ENCODE measurements at regions not wholly inside any gene's neighbourhood (a gene's known extent, or its start where the extent isn't known, plus 50 kb on each side); places are given as distances from the start of the nearest gene placed in this dataset.
"Not testable (repeated sequence)": the region's sequence is repeated elsewhere in the genome, so short reads cannot be mapped to it uniquely, and the experiment has no call there.

DNA sequence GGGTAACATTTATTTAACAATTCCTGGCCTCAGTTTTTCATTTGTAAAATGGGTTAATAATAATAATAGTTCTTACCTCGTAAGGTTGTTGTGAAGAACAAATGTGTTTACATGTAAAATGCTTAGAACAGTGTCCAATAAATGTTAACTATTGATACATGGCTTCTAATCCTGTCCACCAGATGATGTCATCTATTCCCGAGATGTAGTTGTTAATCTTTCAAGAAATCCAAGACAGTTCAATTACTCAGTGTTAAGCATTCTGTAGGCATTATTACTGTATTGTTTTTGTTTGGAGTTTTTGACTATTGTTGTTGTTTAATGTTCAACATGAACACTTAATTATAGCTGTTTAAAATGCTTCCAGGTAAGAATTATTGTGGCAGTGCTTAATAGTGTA, 131.0 kb upstream of the FNDC3A start:
- DNase-seq: no peak

DNA sequence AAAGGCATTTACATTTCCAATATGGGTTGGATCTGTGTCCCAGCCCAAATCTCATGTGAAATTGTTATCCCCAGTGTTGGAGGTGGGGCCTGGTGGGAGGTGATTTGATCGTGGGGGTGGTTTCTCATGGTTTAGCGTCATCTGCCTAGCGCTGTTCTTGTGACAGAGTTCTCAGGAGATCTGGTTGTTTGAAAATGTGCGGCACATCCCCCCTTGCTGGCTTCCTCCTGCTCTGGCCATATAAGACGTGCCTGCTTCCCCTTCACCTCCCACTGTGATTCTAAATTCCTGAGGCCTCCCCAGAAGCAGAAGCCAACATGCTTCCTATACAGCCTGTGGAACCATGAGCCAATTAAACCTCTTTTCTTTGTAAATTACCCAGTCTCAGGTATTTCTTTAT, 126.2 kb upstream of the FNDC3A start:
- peak; percentile 71 for DNase-seq

DNA sequence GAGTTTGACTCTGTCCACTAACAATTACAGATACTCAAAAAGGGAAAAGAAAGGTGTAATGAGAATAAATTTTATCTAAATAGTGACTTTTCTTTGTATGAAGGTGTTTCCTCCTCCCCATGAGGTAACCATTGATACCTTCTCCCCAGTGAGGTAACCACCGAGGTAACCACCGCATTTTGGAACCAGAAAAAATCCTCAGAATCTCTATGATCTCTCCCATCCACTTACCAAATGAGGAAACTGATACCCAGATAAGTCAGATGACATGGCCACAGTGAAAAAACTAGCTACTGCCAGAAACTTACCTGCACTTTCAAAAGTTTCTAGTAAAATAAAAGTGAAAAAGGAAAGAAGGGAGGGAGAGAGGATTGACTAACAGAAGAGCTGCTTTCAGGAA, 124.0 kb upstream of the FNDC3A start:
- no peak for DNase-seq

DNA sequence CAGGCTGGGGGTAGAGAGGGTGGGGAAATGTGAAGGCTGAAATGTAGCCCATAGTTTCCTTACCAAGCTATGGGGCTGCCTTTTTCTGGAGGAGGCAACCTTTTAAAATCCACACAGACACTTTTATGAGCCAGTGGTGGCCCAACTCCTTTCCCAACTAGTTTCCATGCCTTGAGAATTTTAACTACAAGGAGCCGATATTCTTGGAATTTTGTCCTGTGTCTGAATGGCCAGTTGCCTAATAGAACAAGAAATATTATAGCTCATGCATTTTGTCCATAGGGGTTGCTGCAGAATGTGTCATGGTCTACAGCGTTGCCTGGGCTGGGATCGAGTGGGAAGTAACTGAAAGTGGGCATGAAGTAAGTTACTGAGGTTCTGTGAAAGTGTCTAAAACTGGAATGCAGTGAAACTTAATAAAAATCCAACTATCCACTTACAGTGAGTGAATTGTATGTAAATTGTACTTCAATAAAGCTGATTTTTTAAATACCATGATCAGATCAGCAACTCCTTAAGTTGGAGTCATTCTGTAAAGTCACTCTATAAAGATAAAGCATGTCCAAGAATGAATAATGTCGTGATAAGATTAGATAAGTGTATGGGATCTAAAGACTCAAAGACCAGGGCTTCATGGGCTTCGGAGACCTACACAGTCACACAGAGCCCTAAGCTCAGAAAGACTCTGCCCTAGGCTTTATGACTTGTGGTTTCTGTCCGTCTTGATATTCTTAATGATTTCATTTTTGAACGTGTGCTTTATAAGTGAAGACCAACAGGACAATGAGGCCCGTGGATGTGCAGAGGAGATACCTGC, 122.6 kb upstream of the FNDC3A start:
- no peak for DNase-seq

DNA sequence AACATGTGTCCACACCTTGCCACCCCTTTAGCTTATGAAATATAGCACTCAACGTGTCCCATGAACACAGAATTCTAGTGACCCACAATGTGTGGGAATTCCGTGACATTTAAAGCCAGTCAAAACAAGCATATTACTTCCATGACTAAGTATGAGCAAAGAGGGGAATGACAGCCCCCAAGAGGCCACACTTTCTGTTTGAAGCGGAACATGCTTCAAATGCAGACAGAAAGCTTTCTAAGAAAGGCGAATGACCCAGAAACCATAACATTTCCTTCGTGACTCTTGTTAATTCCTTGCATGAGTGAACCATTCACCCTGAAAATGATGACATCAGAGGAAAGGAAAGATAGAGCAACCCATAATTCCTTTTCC, 122.0 kb upstream of the FNDC3A start:
- DNase-seq: peak; percentile 70

DNA sequence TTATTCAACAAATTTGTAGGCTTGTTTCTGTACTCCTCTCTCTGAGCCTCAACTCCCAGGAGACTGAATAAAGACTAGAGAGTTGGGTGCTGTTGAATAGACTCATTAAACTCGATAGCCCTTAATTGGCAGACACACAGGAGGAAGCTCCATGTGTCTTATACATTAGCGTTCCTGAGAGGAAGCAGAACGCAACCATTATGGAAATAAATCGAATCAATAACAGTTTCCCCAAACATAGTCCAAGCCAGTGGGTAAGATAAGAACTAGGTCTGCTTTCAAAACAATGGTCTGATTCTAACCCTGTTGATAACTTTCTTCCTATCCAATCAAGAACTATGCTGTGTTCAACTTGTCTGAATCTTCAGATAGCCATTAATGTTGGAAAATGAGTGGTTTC, 118.1 kb upstream of the FNDC3A start:
- DNase-seq: no peak

DNA sequence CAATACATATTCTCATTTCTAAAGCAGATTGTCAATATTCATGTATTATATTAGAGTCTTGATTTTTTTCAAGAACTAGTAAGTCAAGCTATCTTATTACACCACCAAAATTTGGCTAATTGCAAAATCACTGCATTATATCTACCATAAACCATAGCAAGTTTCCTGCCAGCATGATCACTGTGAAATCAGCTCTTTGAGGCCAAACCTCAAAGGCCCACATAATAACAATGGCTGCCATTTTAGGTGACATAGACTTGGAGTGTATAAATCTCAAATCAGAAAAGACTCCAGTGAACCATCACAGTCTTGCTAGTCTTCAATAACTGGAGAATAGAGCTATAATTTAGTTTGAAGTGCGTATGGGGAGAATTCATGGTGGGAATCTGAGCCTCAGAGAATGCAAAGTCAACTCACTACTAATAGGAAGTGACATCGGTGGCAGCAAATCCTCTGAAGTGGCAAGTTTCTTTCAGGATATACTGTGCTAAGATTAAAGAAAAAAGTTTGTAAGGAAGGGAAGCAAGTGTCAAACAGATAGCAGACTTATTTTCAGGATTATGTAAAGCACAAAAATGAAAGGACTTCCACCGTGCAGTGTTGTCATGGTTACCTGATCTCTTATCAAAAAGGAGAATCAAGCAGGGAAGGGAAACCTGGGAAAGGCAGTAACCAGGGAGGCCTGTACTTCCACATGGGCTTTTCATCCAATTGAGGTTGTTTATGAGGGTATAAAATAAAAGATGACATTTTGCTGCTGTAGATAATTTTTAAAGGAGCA, 117.4 kb upstream of the FNDC3A start:
- no peak for DNase-seq

DNA sequence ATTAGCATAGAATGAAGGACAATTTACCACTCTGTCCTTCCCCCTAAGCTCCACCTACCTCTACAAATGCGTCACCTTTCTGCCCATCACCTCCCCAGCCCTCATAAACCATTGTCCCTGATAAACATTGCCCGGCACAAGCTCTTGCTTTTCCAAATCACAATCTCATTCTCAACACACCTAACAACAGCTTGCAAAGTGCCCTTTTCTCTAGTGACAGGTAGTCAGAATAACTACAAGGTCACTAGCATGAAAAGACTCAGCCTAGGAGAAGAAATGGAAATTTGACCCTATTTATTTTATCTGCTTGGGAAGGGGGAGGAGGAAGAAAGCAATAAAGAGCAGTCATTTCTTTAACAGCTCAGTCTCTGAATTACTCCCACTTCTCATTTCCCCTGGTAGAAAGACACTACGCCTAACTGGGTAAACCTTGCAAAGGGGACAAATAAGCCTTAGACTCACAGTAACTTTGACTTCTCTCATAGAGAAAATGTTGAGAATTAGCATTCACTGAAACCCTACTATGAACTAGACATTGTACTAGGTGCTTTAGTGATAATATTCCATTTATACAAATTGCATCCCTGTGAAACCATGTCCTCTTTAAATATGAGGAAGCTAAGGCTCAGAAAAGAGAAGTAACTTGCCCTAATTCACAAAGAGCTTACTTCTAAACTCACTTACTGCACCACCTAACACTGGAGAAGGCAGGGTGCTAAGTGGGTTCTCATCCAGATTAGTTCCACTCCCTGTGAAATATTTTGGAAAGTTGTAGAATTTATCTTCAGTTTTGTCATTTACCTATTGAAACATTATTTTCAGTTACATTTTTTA, 116.2 kb upstream of the FNDC3A start:
- no peak for DNase-seq

DNA sequence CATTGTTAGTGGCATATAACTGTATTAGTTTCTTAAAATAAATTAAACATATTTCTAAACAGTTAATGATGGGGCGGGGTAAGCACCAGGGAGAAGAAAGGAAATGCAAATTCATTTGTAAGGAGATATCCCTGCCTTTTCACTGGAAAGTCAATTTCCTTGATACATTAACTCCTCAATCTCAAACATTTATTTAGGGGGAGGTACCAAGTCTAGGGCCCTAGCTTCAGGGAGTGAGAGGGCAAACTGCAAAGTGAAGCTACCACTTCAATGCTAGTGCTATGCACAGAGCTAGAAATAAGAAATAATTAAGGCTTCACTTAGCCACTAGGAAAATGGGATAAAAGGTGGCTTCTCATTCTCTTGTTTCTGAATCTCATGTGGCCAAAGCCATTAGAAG, 115.3 kb upstream of the FNDC3A start:
- DNase-seq: no peak

DNA sequence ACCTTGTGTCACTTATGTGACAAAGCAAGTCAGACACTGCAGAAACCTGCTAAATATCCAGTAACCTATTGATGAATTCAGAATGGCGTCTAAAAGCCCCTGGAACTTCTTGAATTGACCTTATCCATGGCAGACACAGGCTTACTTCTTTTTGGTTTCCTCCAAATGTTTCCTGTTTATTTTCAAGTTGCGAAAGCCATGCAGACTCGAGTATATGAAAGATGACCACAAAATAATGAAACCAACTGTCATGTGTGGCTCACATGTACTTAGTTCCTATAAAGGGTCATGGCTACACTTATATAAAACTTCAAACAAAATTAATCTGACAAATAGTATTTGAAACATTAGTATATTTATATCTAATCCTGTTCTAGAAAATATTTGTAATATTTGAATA, 113.1 kb upstream of the FNDC3A start:
- DNase-seq: no peak

DNA sequence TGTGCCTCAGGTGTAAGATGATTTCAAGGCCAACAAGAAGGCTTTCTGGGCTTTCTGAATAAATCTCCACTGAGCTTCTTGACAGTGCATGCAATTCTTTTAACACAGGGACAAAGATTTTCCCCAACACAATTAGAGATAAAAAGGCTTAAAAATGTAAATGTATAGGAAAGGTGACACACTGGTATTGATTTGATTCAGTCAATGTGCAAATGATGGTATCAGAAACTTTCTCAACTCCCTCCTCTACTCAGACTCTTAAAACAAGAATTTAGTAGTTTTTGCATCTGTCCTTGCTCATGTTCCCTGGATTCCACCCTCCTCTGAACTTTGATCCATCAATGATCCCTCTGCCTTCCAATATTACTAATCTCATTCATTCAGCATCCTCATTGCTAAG, 111.6 kb upstream of the FNDC3A start:
- no peak for DNase-seq

DNA sequence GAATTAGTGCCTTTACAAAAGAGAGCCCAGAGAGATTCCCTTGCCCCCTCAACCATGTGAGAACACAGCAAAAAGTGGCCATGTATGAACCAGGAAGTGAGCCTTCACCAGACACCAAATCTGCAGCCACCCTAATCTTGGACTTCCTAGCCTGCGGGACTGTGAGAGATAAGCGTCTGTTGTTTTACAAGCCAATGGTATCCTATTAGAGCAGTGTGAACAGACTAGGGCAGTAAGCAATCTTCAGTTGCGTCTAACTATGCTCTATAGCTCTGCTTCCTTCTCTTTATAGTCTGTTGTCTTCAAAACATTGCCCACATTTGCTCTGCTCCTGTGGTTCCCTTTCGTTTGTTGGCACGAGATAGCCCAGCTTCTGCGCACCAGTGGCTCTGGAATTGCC, 109.5 kb upstream of the FNDC3A start:
- DNase-seq: no peak

DNA sequence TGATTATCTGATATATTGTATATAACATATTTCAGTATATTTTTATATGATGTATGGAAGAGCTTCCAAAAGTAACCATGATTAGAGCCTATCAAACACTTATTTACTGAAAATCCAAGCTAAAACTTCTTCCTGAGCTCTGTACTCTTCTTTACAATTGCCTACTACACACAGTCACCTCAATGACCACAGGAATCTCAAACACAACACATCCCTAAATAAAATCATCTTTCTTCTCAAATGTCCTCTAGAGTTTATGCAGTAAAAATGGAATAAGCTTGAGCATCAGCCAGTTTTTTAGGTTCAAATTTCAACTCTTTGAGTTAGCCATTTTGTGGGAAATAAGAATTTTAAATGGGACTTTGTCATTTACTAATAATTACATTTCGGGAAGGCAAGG, 102.6 kb upstream of the FNDC3A start:
- DNase-seq: no peak

DNA sequence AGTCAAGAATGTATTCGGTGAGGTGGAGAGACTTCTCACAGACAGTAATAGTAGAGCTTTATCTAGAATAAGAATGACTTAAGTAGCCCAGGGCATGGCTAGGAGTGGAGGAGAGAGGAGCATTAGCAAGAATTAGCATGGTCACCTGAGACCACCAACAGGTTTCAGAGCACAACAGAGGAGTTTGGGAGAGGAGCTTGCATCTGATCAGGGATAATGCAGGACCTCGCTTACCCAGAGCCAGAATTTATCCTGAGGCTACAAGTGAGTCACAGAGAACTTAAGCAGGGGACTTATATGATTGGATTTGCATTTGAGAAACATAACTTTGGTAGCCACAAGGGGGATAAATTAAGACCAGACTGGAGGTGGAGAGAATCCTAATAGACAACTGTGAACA, 102.1 kb upstream of the FNDC3A start:
- peak; percentile 53 for DNase-seq

DNA sequence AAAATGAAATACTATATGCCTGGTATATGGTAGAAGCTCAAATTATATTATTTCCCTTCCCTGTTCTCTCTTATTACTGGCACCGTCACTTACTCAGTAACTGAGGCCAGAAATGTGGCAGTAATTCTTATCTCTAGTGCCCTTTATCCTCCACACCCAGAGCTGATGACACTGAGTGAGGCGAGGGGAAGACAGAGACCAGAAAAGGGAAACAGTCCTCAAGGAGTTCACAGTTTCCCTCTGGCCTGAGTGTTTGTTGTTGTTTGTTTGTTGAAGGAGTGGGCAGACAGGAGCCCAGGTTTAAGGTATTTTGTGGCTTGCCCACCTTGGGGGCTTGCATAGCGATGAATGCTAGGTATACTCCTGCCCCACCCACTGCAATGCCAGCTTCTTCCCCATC, 101.5 kb upstream of the FNDC3A start:
- DNase-seq: no peak

DNA sequence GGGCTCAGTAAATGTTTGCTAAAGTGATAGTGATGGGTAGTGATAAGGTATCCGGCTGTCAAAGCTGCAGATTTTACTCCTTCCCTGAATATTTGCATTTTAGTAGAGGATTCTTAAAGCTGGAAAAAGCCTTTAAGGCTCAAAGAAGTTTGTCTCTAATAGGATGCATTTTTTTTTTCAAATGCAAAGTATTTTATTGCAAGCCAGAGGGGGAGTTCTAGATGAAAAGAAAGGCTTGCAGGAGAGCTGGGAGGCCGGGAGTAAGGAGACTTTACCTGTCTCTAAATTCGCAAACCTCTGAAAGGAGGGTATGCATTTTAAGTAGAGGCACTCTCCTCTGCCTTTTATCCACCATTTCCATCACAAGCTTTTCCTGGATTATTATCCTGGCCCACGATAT, 100.7 kb upstream of the FNDC3A start:
- DNase-seq: no peak

DNA sequence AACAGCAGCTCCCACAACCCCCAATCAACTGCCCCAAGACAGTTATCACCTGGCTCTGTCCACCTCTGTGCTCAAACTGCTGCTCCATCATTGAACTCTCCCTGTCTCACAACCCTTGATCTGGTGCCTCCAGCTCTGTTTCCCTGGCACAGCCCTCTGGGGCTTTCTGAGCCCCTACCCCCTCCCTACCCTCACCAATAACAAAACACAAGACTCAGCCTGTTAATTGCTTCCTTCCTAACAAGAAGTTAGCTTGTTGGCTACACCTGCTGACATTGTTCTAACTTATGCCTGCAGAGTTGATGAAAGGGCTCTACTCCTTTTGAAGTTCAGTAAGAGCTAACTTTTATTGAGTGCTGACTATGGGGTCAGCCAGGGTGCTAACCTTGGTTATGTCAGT, 99.4 kb upstream of the FNDC3A start:
- DNase-seq: no peak

DNA sequence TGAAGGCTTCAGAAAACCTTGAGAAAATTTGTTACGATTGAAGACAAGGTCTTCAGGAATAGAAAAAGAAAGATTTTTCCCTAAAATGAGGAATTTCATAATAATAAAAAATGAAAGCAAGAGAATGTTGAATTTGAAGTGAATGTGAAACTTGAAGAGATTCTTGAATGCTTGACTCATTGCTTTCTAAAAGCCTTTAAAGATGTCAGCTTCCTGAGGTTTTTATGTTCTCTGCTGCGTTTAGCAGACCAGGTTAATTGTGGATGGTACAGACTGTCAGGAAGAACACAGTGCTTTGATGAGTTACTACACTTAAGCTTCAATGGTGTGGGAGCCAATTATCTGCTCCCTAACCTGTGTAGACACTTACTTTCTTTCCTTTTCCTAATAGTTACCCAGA, 96.3 kb upstream of the FNDC3A start:
- DNase-seq: no peak

DNA sequence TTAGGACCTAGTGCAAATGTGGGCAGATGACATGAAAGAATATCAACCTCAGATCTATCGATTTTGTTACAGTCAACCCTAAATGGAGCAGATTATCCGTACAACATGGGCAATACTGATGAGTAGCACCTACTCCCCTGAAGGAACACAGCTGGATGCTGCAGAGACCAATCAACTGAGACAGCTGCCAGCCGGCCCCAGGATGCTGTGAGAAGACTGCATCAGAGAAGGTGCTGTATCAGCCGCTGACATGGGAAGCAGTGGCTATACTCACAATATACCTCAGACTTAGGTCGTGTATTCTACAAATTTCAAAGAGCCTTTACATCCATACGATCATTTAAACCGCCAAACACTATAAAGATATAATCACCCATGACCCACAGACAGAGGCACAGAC, 95.9 kb upstream of the FNDC3A start:
- DNase-seq: no peak

DNA sequence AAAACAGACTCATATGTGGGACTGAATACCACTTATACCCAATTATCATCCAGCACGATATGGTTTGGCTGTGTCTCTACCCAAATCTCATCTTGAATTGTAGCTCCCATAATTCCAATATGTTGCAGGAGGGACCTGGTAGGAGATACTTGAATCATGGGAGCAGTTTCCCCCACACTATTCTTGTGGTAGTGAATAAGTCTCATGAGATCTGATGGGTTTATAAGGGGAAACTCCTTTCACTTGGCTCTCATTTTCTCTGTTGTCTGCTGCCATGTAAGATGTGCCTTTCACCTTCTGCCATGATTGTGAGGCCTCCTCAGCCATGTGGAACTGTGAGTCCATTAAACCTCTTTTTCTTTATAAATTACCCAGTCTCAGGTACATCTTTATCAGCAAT, 91.9 kb upstream of the FNDC3A start:
- not testable (repeated sequence) for DNase-seq

DNA sequence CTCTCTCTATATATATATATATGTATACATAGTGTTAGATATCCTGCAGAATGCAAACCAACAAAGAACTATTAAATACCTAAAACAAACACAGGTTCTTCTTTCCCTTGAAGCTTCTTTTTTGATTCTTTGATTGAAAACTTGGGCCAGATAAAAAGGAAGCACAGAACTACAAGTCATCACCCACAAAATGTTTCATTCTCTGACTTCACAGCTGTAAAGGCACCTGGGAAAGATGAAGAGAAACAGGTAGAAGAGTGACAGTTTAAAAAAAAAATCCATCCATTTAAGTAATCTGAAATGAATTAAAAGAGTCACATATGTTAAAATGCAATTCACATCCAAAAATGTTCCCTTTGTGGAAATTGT, 90.7 kb upstream of the FNDC3A start:
- no peak for DNase-seq

DNA sequence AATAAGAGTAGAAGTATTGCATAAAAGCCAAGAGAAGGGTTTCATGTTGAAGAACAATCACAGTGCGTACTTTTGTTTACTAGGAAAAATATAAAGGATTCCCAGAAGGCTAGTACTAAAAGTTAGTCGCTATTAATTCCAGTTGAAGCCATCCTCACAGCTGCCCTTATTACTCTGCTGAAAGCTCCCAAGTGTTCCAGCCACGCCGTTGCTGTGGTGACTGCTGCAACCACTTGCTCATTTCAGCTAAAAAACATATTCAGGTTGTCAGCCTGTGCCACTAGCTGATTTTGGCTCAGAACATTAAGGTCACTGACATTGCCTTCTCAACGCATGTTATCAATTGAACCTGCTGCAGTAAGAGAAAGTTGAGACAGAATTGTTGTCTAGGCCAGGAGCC, 87.1 kb upstream of the FNDC3A start:
- no peak for DNase-seq

DNA sequence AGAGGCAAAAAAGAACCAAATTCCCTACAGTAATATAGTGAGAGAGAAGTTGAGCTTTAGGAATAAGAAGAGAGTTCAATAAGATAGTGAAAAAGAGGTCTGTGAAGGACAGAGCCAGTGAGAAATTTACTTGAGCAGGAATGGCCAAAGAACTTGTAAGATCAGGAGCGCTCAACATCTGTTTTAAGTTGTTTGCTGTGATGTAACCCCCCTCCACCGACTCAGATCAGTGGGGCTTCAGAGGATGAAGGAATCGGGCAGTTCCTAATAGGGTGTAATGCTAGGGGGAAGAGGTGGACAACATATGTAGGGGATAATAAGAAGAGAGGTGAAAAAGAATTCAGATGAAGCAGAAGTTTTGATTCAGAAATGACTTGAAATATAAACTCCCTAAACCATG, 85.3 kb upstream of the FNDC3A start:
- no peak for DNase-seq

DNA sequence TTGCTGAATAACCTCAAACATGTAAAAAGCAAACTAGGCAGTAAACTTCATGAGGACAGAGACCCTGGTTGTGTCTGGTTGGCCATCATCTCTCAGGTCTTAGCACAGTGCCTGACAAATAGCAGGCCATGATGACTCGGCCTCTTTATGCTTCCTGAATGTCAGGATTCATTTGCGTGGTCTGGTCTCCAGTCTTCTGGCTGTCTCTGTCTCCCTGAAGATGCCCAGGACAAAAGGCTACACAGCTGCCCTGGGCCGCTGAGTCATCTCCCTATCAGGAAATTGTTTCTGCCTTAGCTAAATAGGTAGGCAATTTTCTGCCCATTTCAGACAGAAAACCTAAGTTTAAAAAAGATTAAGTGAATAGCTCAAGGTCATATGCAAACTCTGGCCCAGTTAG, 84.1 kb upstream of the FNDC3A start:
- DNase-seq: peak; percentile 78
